ENCODE measurements at regions not wholly inside any gene's neighbourhood (a gene's known extent, or its start where the extent isn't known, plus 50 kb on each side); places are given as distances from the start of the nearest gene placed in this dataset.
"Not testable (repeated sequence)": the region's sequence is repeated elsewhere in the genome, so short reads cannot be mapped to it uniquely, and the experiment has no call there.

- H3K4me3 Mint-ChIP-seq (ENCODE audit: unreplicated experiment) = peak overlapping the region; percentile 47
- peaks cover 20% of the 10 kb centered on the region for H3K27me3 Mint-ChIP-seq (ENCODE audit: unreplicated experiment)
- TF ChIP-seq CTCF (IDR thresholded peaks at IDR 0.05) = no peak
- H3K36me3 Mint-ChIP-seq (ENCODE audit: unreplicated experiment) = no peaks in the 10 kb centered on the region
- DNase-seq (ENCODE audit: extremely low spot score, unreplicated experiment) = no peak
- H3K27ac Mint-ChIP-seq (ENCODE audit: unreplicated experiment) = no peak overlapping the region
- peaks cover 3% of the 10 kb centered on the region for H3K4me1 Mint-ChIP-seq (ENCODE audit: unreplicated experiment)
- no peaks in the 10 kb centered on the region for H3K9me3 Mint-ChIP-seq (ENCODE audit: unreplicated experiment)
These were observed 70.2 kb upstream of the LPCAT1 start for GRCh38 chr5:1593903-1594356.

- not testable (repeated sequence) for H3K4me1 Mint-ChIP-seq (ENCODE audit: unreplicated experiment); H3K27ac Mint-ChIP-seq (ENCODE audit: unreplicated experiment); H3K27me3 Mint-ChIP-seq (ENCODE audit: unreplicated experiment); H3K4me3 Mint-ChIP-seq (ENCODE audit: unreplicated experiment); DNase-seq (ENCODE audit: extremely low spot score, unreplicated experiment); H3K36me3 Mint-ChIP-seq (ENCODE audit: unreplicated experiment); H3K9me3 Mint-ChIP-seq (ENCODE audit: unreplicated experiment)
These were observed 64.4 kb upstream of the LPCAT1 start for GRCh38 chr5:1588071-1588694.

GRCh38 chr5:1583081-1583875 lies 59.5 kb upstream of the LPCAT1 start:
- not testable (repeated sequence) for H3K27me3 Mint-ChIP-seq (ENCODE audit: unreplicated experiment); H3K4me1 Mint-ChIP-seq (ENCODE audit: unreplicated experiment); H3K9me3 Mint-ChIP-seq (ENCODE audit: unreplicated experiment); H3K27ac Mint-ChIP-seq (ENCODE audit: unreplicated experiment); DNase-seq (ENCODE audit: extremely low spot score, unreplicated experiment); H3K4me3 Mint-ChIP-seq (ENCODE audit: unreplicated experiment)
- peaks cover 10% of the 10 kb centered on the region for H3K36me3 Mint-ChIP-seq (ENCODE audit: unreplicated experiment)

- not testable (repeated sequence) for H3K27me3 Mint-ChIP-seq (ENCODE audit: unreplicated experiment); DNase-seq (ENCODE audit: extremely low spot score, unreplicated experiment); H3K36me3 Mint-ChIP-seq (ENCODE audit: unreplicated experiment); H3K4me1 Mint-ChIP-seq (ENCODE audit: unreplicated experiment); H3K9me3 Mint-ChIP-seq (ENCODE audit: unreplicated experiment); H3K4me3 Mint-ChIP-seq (ENCODE audit: unreplicated experiment); H3K27ac Mint-ChIP-seq (ENCODE audit: unreplicated experiment)
These were observed 55.6 kb upstream of the LPCAT1 start for GRCh38 chr5:1579389-1579788.

- H3K27me3 Mint-ChIP-seq (ENCODE audit: unreplicated experiment) = peaks cover 13% of the 10 kb centered on the region
- not testable (repeated sequence) for H3K36me3 Mint-ChIP-seq (ENCODE audit: unreplicated experiment)
These were observed 53.1 kb upstream of the LPCAT1 start for GRCh38 chr5:1576851-1577250.

GRCh38 chr5:1575991-1576714 lies 52.4 kb upstream of the LPCAT1 start:
- not testable (repeated sequence) for H3K36me3 Mint-ChIP-seq (ENCODE audit: unreplicated experiment); H3K4me1 Mint-ChIP-seq (ENCODE audit: unreplicated experiment); H3K9me3 Mint-ChIP-seq (ENCODE audit: unreplicated experiment); DNase-seq (ENCODE audit: extremely low spot score, unreplicated experiment); H3K27ac Mint-ChIP-seq (ENCODE audit: unreplicated experiment); H3K4me3 Mint-ChIP-seq (ENCODE audit: unreplicated experiment)
- peaks cover 13% of the 10 kb centered on the region for H3K27me3 Mint-ChIP-seq (ENCODE audit: unreplicated experiment)

More at GRCh38 chr5:1576851-1577250, 53.1 kb upstream of the LPCAT1 start:
- not testable (repeated sequence) for DNase-seq (ENCODE audit: extremely low spot score, unreplicated experiment); H3K4me1 Mint-ChIP-seq (ENCODE audit: unreplicated experiment); H3K9me3 Mint-ChIP-seq (ENCODE audit: unreplicated experiment); H3K27ac Mint-ChIP-seq (ENCODE audit: unreplicated experiment); H3K4me3 Mint-ChIP-seq (ENCODE audit: unreplicated experiment)

GRCh38 chr5:1575491-1575890 lies 51.7 kb upstream of the LPCAT1 start:
- H3K4me1 Mint-ChIP-seq (ENCODE audit: unreplicated experiment); H3K27ac Mint-ChIP-seq (ENCODE audit: unreplicated experiment); H3K4me3 Mint-ChIP-seq (ENCODE audit: unreplicated experiment); H3K36me3 Mint-ChIP-seq (ENCODE audit: unreplicated experiment); H3K9me3 Mint-ChIP-seq (ENCODE audit: unreplicated experiment); DNase-seq (ENCODE audit: extremely low spot score, unreplicated experiment): not testable (repeated sequence)
- H3K27me3 Mint-ChIP-seq (ENCODE audit: unreplicated experiment) = peaks cover 13% of the 10 kb centered on the region

- peaks cover 13% of the 10 kb centered on the region for H3K27me3 Mint-ChIP-seq (ENCODE audit: unreplicated experiment)
- not testable (repeated sequence) for H3K4me3 Mint-ChIP-seq (ENCODE audit: unreplicated experiment); H3K9me3 Mint-ChIP-seq (ENCODE audit: unreplicated experiment); DNase-seq (ENCODE audit: extremely low spot score, unreplicated experiment); H3K27ac Mint-ChIP-seq (ENCODE audit: unreplicated experiment); H3K4me1 Mint-ChIP-seq (ENCODE audit: unreplicated experiment); H3K36me3 Mint-ChIP-seq (ENCODE audit: unreplicated experiment)
These were observed 50.2 kb upstream of the LPCAT1 start for GRCh38 chr5:1574023-1574318.

- H3K27me3 Mint-ChIP-seq (ENCODE audit: unreplicated experiment) = peaks cover 13% of the 10 kb centered on the region
- DNase-seq (ENCODE audit: extremely low spot score, unreplicated experiment); H3K36me3 Mint-ChIP-seq (ENCODE audit: unreplicated experiment); H3K4me1 Mint-ChIP-seq (ENCODE audit: unreplicated experiment); H3K4me3 Mint-ChIP-seq (ENCODE audit: unreplicated experiment); H3K9me3 Mint-ChIP-seq (ENCODE audit: unreplicated experiment); H3K27ac Mint-ChIP-seq (ENCODE audit: unreplicated experiment): not testable (repeated sequence)
These were observed 49.7 kb upstream of the LPCAT1 start for GRCh38 chr5:1573217-1574022.
